Gastrocnemius medialis (tissue), 4 donors: ENCODE measurements at regions not wholly inside any gene's neighbourhood (a gene's known extent, or its start where the extent isn't known, plus 50 kb on each side); places are given as distances from the start of the nearest gene placed in this dataset.

Experiments
- POLR2A ChIP-seq, 2 donors: fragments of 450-650 bp; IDR thresholded peaks; one replicate each; pipeline ENCODE4 v1.6.1; 2017; ENCODE audit warnings: antibody characterized with exemption in 2 of 2, mild to moderate bottlenecking in 2 of 2, moderate library complexity in 2 of 2
- TF ChIP-seq, protein P1 (sequence below), 5 experiments: fragments of 450-650 bp in 3 of 5; fragments of 200-600 bp in 2 of 5; sonication (generic) in 2 of 5; IDR thresholded peaks in 4 of 5; conservative IDR thresholded peaks in 1 of 5; 1 replicate in 4 of 5; 2 replicates in 1 of 5; pipeline ENCODE4 v1.5.1; 2016 to 2019; ENCODE audit warnings: antibody characterized with exemption in 5 of 5, mild to moderate bottlenecking in 3 of 5, moderate library complexity in 3 of 5

- TF ChIP-seq, protein P1, sequence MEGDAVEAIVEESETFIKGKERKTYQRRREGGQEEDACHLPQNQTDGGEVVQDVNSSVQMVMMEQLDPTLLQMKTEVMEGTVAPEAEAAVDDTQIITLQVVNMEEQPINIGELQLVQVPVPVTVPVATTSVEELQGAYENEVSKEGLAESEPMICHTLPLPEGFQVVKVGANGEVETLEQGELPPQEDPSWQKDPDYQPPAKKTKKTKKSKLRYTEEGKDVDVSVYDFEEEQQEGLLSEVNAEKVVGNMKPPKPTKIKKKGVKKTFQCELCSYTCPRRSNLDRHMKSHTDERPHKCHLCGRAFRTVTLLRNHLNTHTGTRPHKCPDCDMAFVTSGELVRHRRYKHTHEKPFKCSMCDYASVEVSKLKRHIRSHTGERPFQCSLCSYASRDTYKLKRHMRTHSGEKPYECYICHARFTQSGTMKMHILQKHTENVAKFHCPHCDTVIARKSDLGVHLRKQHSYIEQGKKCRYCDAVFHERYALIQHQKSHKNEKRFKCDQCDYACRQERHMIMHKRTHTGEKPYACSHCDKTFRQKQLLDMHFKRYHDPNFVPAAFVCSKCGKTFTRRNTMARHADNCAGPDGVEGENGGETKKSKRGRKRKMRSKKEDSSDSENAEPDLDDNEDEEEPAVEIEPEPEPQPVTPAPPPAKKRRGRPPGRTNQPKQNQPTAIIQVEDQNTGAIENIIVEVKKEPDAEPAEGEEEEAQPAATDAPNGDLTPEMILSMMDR (IDR thresholded peaks at IDR 0.05 in 4 of 5, conservative IDR thresholded peaks at IDR 0.05 in 1 of 5), result no peak
- no peak for TF ChIP-seq POLR2A (IDR thresholded peaks at IDR 0.05)
These were observed 1340.9 kb downstream of the TBC1D22A start for GRCh38 chr22:48103126-48103875.
